Esophagus squamous epithelium (tissue), 5 donors: ENCODE measurements at regions not wholly inside any gene's neighbourhood (a gene's known extent, or its start where the extent isn't known, plus 50 kb on each side); places are given as distances from the start of the nearest gene placed in this dataset.

Source experiments
- DNase-seq: peaks from one replicate; lab custom pipeline; 2025; lab: John Stamatoyannopoulos, UW
- H3K27ac ChIP-seq, 4 donors: fragments of 200-600 bp; sonication (generic); one replicate each; pipeline ENCODE4 v1.5.1; 2016 to 2019; ENCODE audit warnings: mild to moderate bottlenecking in 1 of 4
- H3K27me3 ChIP-seq, 4 donors: fragments of 200-600 bp; sonication (generic); 1 replicate in 3 of 4; 2 replicates in 1 of 4; pipeline versions ENCODE4 v1.5.1 to v1.6.0; 2017 to 2021; ENCODE audit warnings: antibody characterized with exemption in 1 of 4
- H3K36me3 ChIP-seq, 3 donors: fragments of 200-600 bp; sonication (generic); one replicate each; pipeline ENCODE4 v1.5.1; 2016 to 2019
- H3K4me1 ChIP-seq, 3 donors: fragments of 200-600 bp; sonication (generic); one replicate each; pipeline ENCODE4 v1.5.1; 2017 to 2019
- H3K4me3 ChIP-seq, 4 donors: fragments of 200-600 bp; sonication (generic); 1 replicate in 3 of 4; 2 replicates in 1 of 4; pipeline ENCODE4 v1.5.1; 2016 to 2019; ENCODE audit warnings: mild to moderate bottlenecking in 2 of 4, moderate library complexity in 1 of 4
- H3K9me3 ChIP-seq, 3 donors: fragments of 200-600 bp; sonication (generic); one replicate each; pipeline ENCODE4 v1.5.1; 2016 to 2019
- POLR2A ChIP-seq, 4 donors: fragments of 450-650 bp; IDR thresholded peaks; one replicate each; pipeline ENCODE4 v1.6.1; 2017; ENCODE audit warnings: antibody characterized with exemption in 4 of 4, mild to moderate bottlenecking in 4 of 4, moderate library complexity in 3 of 4
- WGBS, 2 donors: methylation state at CpG; one replicate each; pipeline ENCODE4 v1.1.5; 2018; 5-methylcytosine and 5-hydroxymethylcytosine counted together
- intact Hi-C: fragments of 100-400 bp; cut with DNase I; formaldehyde crosslinking; loops from one replicate; pipeline ENCODE4 v1.15.0; 2022
- TF ChIP-seq, protein P1 (sequence below), 6 experiments: fragments of 450-650 bp in 4 of 6; fragments of 200-600 bp in 2 of 6; sonication (generic) in 2 of 6; IDR thresholded peaks; one replicate each; pipeline ENCODE4 v1.5.1; 2016 to 2019; ENCODE audit warnings: antibody characterized with exemption in 6 of 6, mild to moderate bottlenecking in 4 of 6, moderate library complexity in 4 of 6
- donor health status: DM: yes; HTN: yes; CAD: no.

DNA sequence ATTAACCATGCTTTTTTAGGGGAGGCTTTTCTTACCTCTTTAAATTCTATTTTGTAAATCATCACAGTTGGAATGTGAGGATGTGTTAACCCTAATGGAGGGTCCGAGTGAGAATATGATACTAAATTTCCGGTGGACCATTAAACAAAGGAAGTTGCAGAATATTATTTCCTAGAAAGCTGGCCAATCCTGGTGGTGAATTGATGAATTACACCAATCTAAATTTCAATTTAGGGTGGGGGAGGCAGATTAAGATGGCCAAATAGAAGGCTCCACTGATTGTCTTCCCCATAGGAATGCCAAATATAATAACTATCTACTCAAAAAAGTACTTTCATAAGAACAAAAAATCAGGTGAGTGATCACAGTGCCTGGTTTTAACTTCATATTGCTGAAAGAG, 1045.6 kb downstream of the GLUD2 start:
- no peaks in the 10 kb centered on the region for H3K4me1 ChIP-seq
- no peak for DNase-seq
- 72 to 100% methylated on average over 2 of the region's 2 CpGs for WGBS, 2 donors
- no peak overlapping the region for H3K4me3 ChIP-seq
- intact Hi-C loops, result no loop called here
- H3K9me3 ChIP-seq, result no peaks in the 10 kb centered on the region
- TF ChIP-seq, protein P1, sequence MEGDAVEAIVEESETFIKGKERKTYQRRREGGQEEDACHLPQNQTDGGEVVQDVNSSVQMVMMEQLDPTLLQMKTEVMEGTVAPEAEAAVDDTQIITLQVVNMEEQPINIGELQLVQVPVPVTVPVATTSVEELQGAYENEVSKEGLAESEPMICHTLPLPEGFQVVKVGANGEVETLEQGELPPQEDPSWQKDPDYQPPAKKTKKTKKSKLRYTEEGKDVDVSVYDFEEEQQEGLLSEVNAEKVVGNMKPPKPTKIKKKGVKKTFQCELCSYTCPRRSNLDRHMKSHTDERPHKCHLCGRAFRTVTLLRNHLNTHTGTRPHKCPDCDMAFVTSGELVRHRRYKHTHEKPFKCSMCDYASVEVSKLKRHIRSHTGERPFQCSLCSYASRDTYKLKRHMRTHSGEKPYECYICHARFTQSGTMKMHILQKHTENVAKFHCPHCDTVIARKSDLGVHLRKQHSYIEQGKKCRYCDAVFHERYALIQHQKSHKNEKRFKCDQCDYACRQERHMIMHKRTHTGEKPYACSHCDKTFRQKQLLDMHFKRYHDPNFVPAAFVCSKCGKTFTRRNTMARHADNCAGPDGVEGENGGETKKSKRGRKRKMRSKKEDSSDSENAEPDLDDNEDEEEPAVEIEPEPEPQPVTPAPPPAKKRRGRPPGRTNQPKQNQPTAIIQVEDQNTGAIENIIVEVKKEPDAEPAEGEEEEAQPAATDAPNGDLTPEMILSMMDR (IDR thresholded peaks at IDR 0.05), result no peak
- TF ChIP-seq POLR2A (IDR thresholded peaks at IDR 0.05), result no peak
- H3K27ac ChIP-seq, result no peak overlapping the region
- H3K36me3 ChIP-seq, result no peaks in the 10 kb centered on the region
- H3K27me3 ChIP-seq, result no peaks in the 10 kb centered on the region

DNA sequence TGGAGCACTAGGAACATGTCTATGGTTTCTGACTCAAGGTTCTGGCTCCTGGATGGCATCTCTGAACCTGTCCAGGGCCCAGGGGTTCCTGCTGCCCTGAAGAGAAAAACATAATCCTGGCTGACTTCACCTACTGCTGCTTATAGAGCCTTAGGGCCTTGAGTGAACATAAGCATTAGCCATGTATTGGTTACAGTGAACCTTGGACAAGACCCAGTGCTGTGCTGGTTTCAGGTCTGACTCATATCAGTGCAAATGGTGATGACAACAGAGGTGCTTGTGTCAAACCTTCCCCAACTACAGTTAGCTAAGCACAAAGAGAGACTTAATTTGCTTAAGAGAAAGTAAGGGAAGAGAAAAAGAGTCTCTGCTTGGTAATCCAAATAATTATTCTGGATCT, 1047.2 kb downstream of the GLUD2 start:
- no peaks in the 10 kb centered on the region for H3K9me3 ChIP-seq
- H3K4me1 ChIP-seq, result no peaks in the 10 kb centered on the region
- intact Hi-C loops, result no loop called here
- H3K27ac ChIP-seq, result no peak overlapping the region
- no peak for DNase-seq
- TF ChIP-seq, protein P1 (IDR thresholded peaks at IDR 0.05), result no peak
- TF ChIP-seq POLR2A (IDR thresholded peaks at IDR 0.05), result no peak
- no peaks in the 10 kb centered on the region for H3K27me3 ChIP-seq
- no peak overlapping the region for H3K4me3 ChIP-seq
- H3K36me3 ChIP-seq, result no peaks in the 10 kb centered on the region

DNA sequence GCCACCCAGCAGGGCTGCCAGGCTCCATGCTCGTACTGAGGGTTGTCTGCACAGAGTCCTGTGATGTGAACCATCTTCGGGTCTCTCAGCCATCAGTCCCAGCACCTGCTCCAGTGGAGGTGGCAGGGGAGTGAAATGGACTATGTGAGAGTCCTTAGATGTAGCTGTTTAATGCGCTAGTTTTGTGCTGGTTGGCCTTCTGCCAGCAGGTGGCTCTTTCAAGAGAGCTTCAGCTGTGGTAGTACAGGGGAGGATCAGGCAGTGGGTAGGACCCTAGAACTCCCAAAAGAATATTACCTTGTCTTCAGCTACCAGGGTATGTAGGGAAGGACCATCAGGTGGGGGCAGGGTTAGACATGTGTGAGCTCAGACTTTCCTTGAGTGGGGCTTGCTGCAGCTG, 1066.0 kb downstream of the GLUD2 start:
- H3K4me3 ChIP-seq, result no peak overlapping the region
- H3K4me1 ChIP-seq, result no peaks in the 10 kb centered on the region
- intact Hi-C loops, result no loop called here
- 65% methylated on average over 2 of the region's 3 CpGs; no CpG with 5 or more reads in 1 of the 2 donors for WGBS, 2 donors
- H3K9me3 ChIP-seq, result no peaks in the 10 kb centered on the region
- no peak overlapping the region for H3K27ac ChIP-seq
- no peak for DNase-seq
- TF ChIP-seq, protein P1 (IDR thresholded peaks at IDR 0.05), result no peak
- TF ChIP-seq POLR2A (IDR thresholded peaks at IDR 0.05), result no peak
- no peaks in the 10 kb centered on the region for H3K36me3 ChIP-seq
- H3K27me3 ChIP-seq, result no peaks in the 10 kb centered on the region

DNA sequence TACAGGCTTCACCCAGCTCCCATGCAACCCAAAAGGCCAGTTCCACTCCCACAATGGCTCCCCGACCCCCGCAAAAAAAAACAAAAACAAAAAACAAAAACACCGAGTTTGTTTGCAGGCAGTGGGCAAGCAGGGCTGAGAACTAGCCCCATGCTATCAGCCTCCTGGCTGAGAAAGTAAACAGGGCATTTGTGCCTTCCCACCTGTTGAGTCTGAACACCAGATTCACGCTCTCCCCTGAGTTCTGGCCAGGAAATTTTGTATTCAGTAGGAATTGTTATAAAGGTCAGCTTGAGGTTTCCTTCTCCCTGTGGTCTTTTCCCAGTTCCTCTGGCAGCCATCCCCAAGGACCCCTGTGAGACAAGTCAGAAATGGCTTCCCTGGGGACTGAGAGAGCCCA, 1066.5 kb downstream of the GLUD2 start:
- intact Hi-C loops, result no loop called here
- H3K27me3 ChIP-seq, result no peaks in the 10 kb centered on the region
- H3K9me3 ChIP-seq, result no peaks in the 10 kb centered on the region
- no peak overlapping the region for H3K4me3 ChIP-seq
- no peak for DNase-seq
- no peaks in the 10 kb centered on the region for H3K4me1 ChIP-seq
- H3K27ac ChIP-seq, result no peak overlapping the region
- no peaks in the 10 kb centered on the region for H3K36me3 ChIP-seq
- TF ChIP-seq POLR2A (IDR thresholded peaks at IDR 0.05), result no peak
- TF ChIP-seq, protein P1 (IDR thresholded peaks at IDR 0.05), result no peak
- 68 to 83% methylated on average over 4 of the region's 4 CpGs for WGBS, 2 donors

DNA sequence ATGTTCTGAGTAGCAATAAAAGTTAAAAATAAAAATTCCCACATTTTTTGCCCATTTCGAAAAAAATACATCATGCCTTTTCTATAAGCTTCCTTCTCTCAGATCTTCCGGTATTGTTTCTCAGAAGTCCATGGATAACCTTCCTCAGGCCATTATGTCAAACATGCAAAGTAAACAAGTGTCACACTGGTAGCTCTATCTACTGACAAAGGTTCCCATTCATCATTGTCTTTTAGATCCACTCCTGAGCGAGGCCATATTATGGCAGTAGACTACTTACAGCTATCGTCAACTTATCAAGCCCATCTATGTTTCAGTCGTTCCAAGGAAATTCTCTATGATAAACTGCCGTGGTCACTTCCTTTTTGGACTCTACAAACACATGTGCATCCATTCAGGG, 1068.2 kb downstream of the GLUD2 start:
- H3K9me3 ChIP-seq, result no peaks in the 10 kb centered on the region
- H3K27ac ChIP-seq, result no peak overlapping the region
- no peak for TF ChIP-seq POLR2A (IDR thresholded peaks at IDR 0.05)
- TF ChIP-seq, protein P1 (IDR thresholded peaks at IDR 0.05), result no peak
- H3K4me1 ChIP-seq, result no peaks in the 10 kb centered on the region
- intact Hi-C loops, result no loop called here
- no peak for DNase-seq
- H3K27me3 ChIP-seq, result no peaks in the 10 kb centered on the region
- WGBS, 2 donors, result 52 to 61% methylated on average over 6 of the region's 6 CpGs
- no peak overlapping the region for H3K4me3 ChIP-seq
- no peaks in the 10 kb centered on the region for H3K36me3 ChIP-seq
